ENCODE measurements at regions not wholly inside any gene's neighbourhood (a gene's known extent, or its start where the extent isn't known, plus 50 kb on each side); places are given as distances from the start of the nearest gene placed in this dataset.
"Not testable (repeated sequence)": the region's sequence is repeated elsewhere in the genome, so short reads cannot be mapped to it uniquely, and the experiment has no call there.

- Histone ChIP-seq H3K9me3 (ENCODE audit: severe bottlenecking) (no peaks in the 10 kb centered on the region), H3K27ac (ENCODE audit: poor library complexity, severe bottlenecking) (no peak overlapping the region), H3K4me1 (ENCODE audit: insufficient read depth, poor library complexity, severe bottlenecking) (no peaks in the 10 kb centered on the region), H3K27me3 (ENCODE audit: insufficient read depth, poor library complexity, severe bottlenecking) (peaks cover 13% of the 10 kb centered on the region), H3K4me3 (ENCODE audit: severe bottlenecking) (no peak overlapping the region), H3K36me3 (ENCODE audit: low read depth) (no peaks in the 10 kb centered on the region)
- DNase-seq (ENCODE audit: low spot score) = no peak
- no peak for TF ChIP-seq CTCF (IDR thresholded peaks at IDR 0.05; ENCODE audit: poor library complexity, severe bottlenecking)
- ATAC-seq (ENCODE audit: low read depth) = no peak
These were observed 609.2 kb upstream of the FOXG1 start for GRCh38 chr14:28157289-28157869.

- H3K36me3 ChIP-seq (ENCODE audit: low read depth) = no peaks in the 10 kb centered on the region
- no peak for DNase-seq (ENCODE audit: low spot score)
- TF ChIP-seq CTCF (IDR thresholded peaks at IDR 0.05; ENCODE audit: poor library complexity, severe bottlenecking) = no peak
- ATAC-seq (ENCODE audit: low read depth) = no peak
- H3K9me3 ChIP-seq (ENCODE audit: severe bottlenecking) = no peaks in the 10 kb centered on the region
- no peak overlapping the region for H3K4me3 ChIP-seq (ENCODE audit: severe bottlenecking)
- H3K4me1 ChIP-seq (ENCODE audit: insufficient read depth, poor library complexity, severe bottlenecking) = no peaks in the 10 kb centered on the region
- peaks cover 7% of the 10 kb centered on the region for H3K27me3 ChIP-seq (ENCODE audit: insufficient read depth, poor library complexity, severe bottlenecking)
- no peak overlapping the region for H3K27ac ChIP-seq (ENCODE audit: poor library complexity, severe bottlenecking)
These were observed 608.4 kb upstream of the FOXG1 start for GRCh38 chr14:28157887-28158791.

- Histone ChIP-seq H3K27me3 (ENCODE audit: insufficient read depth, poor library complexity, severe bottlenecking) (no peaks in the 10 kb centered on the region), H3K9me3 (ENCODE audit: severe bottlenecking) (no peaks in the 10 kb centered on the region), H3K4me1 (ENCODE audit: insufficient read depth, poor library complexity, severe bottlenecking) (no peaks in the 10 kb centered on the region), H3K4me3 (ENCODE audit: severe bottlenecking) (no peak overlapping the region), H3K36me3 (ENCODE audit: low read depth) (no peaks in the 10 kb centered on the region), H3K27ac (ENCODE audit: poor library complexity, severe bottlenecking) (no peak overlapping the region)
- ATAC-seq (ENCODE audit: low read depth) (no peak; the same call in 2 of the 3 replicates), DNase-seq (ENCODE audit: low spot score) (no peak)
- TF ChIP-seq CTCF (IDR thresholded peaks at IDR 0.05; ENCODE audit: poor library complexity, severe bottlenecking) = no peak
These were observed 605.5 kb upstream of the FOXG1 start for GRCh38 chr14:28161040-28161439.

GRCh38 chr14:28163233-28163632, 603.4 kb upstream of the FOXG1 start:
- H3K4me3 ChIP-seq (ENCODE audit: severe bottlenecking) = no peak overlapping the region
- H3K9me3 ChIP-seq (ENCODE audit: severe bottlenecking) = no peaks in the 10 kb centered on the region
- no peaks in the 10 kb centered on the region for H3K27me3 ChIP-seq (ENCODE audit: insufficient read depth, poor library complexity, severe bottlenecking)
- DNase-seq (ENCODE audit: low spot score) (no peak), ATAC-seq (ENCODE audit: low read depth) (no peak)
- H3K36me3 ChIP-seq (ENCODE audit: low read depth) = no peaks in the 10 kb centered on the region
- no peak for TF ChIP-seq CTCF (IDR thresholded peaks at IDR 0.05; ENCODE audit: poor library complexity, severe bottlenecking)
- H3K27ac ChIP-seq (ENCODE audit: poor library complexity, severe bottlenecking) = no peak overlapping the region
- H3K4me1 ChIP-seq (ENCODE audit: insufficient read depth, poor library complexity, severe bottlenecking) = no peaks in the 10 kb centered on the region

- no peak for DNase-seq (ENCODE audit: low spot score)
- no peak for ATAC-seq (ENCODE audit: low read depth)
- no peaks in the 10 kb centered on the region for H3K27me3 ChIP-seq (ENCODE audit: insufficient read depth, poor library complexity, severe bottlenecking)
- no peaks in the 10 kb centered on the region for H3K36me3 ChIP-seq (ENCODE audit: low read depth)
- TF ChIP-seq CTCF (IDR thresholded peaks at IDR 0.05; ENCODE audit: poor library complexity, severe bottlenecking) = no peak
- H3K4me1 ChIP-seq (ENCODE audit: insufficient read depth, poor library complexity, severe bottlenecking) = no peaks in the 10 kb centered on the region
- H3K27ac ChIP-seq (ENCODE audit: poor library complexity, severe bottlenecking) = no peak overlapping the region
- no peaks in the 10 kb centered on the region for H3K9me3 ChIP-seq (ENCODE audit: severe bottlenecking)
- H3K4me3 ChIP-seq (ENCODE audit: severe bottlenecking) = no peak overlapping the region
These were observed 602.7 kb upstream of the FOXG1 start for GRCh38 chr14:28163897-28164296.

GRCh38 chr14:28187902-28188830, 578.4 kb upstream of the FOXG1 start:
- H3K27ac ChIP-seq (ENCODE audit: poor library complexity, severe bottlenecking); H3K27me3 ChIP-seq (ENCODE audit: insufficient read depth, poor library complexity, severe bottlenecking); H3K9me3 ChIP-seq (ENCODE audit: severe bottlenecking); ATAC-seq (ENCODE audit: low read depth); DNase-seq (ENCODE audit: low spot score); H3K4me1 ChIP-seq (ENCODE audit: insufficient read depth, poor library complexity, severe bottlenecking); H3K36me3 ChIP-seq (ENCODE audit: low read depth); H3K4me3 ChIP-seq (ENCODE audit: severe bottlenecking): not testable (repeated sequence)
